Vagina (tissue), 2 donors: ENCODE measurements at regions not wholly inside any gene's neighbourhood (a gene's known extent, or its start where the extent isn't known, plus 50 kb on each side); places are given as distances from the start of the nearest gene placed in this dataset.
"Not testable (repeated sequence)": the region's sequence is repeated elsewhere in the genome, so short reads cannot be mapped to it uniquely, and the experiment has no call there.

Experiments used
- DNase-seq, 2 donors: peaks; one replicate each; pipeline ENCODE4 v3.0.0-alpha.2; 2017; ENCODE audit errors: extremely low spot score in 2 of 2
- H3K27ac ChIP-seq: fragments of 200-600 bp; sonication (generic); one replicate; pipeline ENCODE4 v1.5.1; 2019
- H3K27me3 ChIP-seq: fragments of 200-600 bp; sonication (generic); one replicate; pipeline ENCODE4 v1.5.1; 2019
- H3K36me3 ChIP-seq, 2 donors: fragments of 200-600 bp; sonication (generic); one replicate each; pipeline ENCODE4 v1.5.1; 2017 to 2019
- H3K4me1 ChIP-seq: fragments of 200-600 bp; sonication (generic); one replicate; pipeline ENCODE4 v1.5.1; 2019
- H3K4me3 ChIP-seq, 2 donors: fragments of 200-600 bp; sonication (generic); 1 replicate in 1 of 2; 2 replicates in 1 of 2; pipeline ENCODE4 v1.5.1; 2016 to 2019
- H3K9me3 ChIP-seq: fragments of 200-600 bp; sonication (generic); one replicate; pipeline ENCODE4 v1.5.1; 2019
- CTCF ChIP-seq, 3 experiments: fragments of 450-650 bp in 2 of 3; fragments of 200-600 bp in 1 of 3; sonication (generic) in 1 of 3; IDR thresholded peaks; one replicate each; pipeline ENCODE4 v1.5.1; 2017 to 2019; ENCODE audit warnings: antibody characterized with exemption in 3 of 3, mild to moderate bottlenecking in 2 of 3, moderate library complexity in 2 of 3
- POLR2A ChIP-seq, 2 donors: fragments of 450-650 bp; IDR thresholded peaks; one replicate each; pipeline ENCODE4 v1.6.1; 2017; ENCODE audit warnings: antibody characterized with exemption in 2 of 2, mild to moderate bottlenecking in 2 of 2, moderate library complexity in 2 of 2
- POLR2AphosphoS5 ChIP-seq, 2 donors: sonication (generic); formaldehyde crosslinking; IDR thresholded peaks; one replicate each; pipeline ENCODE4 v1.9.0; 2017; ENCODE audit warnings: antibody characterized with exemption in 2 of 2, mild to moderate bottlenecking in 2 of 2, low read depth in 1 of 2; ENCODE audit not compliant: insufficient read depth in 1 of 2
- intact Hi-C: fragments of 100-400 bp; cut with DNase I; formaldehyde crosslinking; loops from one replicate; pipeline ENCODE4 v1.15.1; 2023

- no peak for DNase-seq
Measured at GRCh38 chr1:219062161-219062560, 111.5 kb upstream of the LYPLAL1 start.

GRCh38 chr1:219066098-219066497, 107.6 kb upstream of the LYPLAL1 start:
- H3K4me1 ChIP-seq = peaks cover 17% of the 10 kb centered on the region
- H3K36me3 ChIP-seq = no peaks in the 10 kb centered on the region
- peak overlapping the region; percentile 52 for H3K27ac ChIP-seq
- no peak for TF ChIP-seq POLR2AphosphoS5 (IDR thresholded peaks at IDR 0.05; ENCODE audit: insufficient read depth in 1 of 2, low read depth in 1 of 2)
- no peak for TF ChIP-seq POLR2A (IDR thresholded peaks at IDR 0.05)
- TF ChIP-seq CTCF (IDR thresholded peaks at IDR 0.05) = no peak
- DNase-seq = no peak
- no peak overlapping the region for H3K4me3 ChIP-seq
- no peaks in the 10 kb centered on the region for H3K9me3 ChIP-seq
- intact Hi-C loops = no loop called here
- no peaks in the 10 kb centered on the region for H3K27me3 ChIP-seq

More at GRCh38 chr1:219062161-219062560, 111.5 kb upstream of the LYPLAL1 start:
- H3K36me3 ChIP-seq = no peaks in the 10 kb centered on the region
- H3K27me3 ChIP-seq = no peaks in the 10 kb centered on the region
- no peaks in the 10 kb centered on the region for H3K9me3 ChIP-seq
- TF ChIP-seq POLR2A (IDR thresholded peaks at IDR 0.05) = no peak
- TF ChIP-seq POLR2AphosphoS5 (IDR thresholded peaks at IDR 0.05; ENCODE audit: insufficient read depth in 1 of 2, low read depth in 1 of 2) = no peak
- no peak for TF ChIP-seq CTCF (IDR thresholded peaks at IDR 0.05)
- H3K4me1 ChIP-seq = peaks cover 14% of the 10 kb centered on the region
- no peak overlapping the region for H3K4me3 ChIP-seq
- H3K27ac ChIP-seq = no peak overlapping the region
- intact Hi-C loops = no loop called here

DNA sequence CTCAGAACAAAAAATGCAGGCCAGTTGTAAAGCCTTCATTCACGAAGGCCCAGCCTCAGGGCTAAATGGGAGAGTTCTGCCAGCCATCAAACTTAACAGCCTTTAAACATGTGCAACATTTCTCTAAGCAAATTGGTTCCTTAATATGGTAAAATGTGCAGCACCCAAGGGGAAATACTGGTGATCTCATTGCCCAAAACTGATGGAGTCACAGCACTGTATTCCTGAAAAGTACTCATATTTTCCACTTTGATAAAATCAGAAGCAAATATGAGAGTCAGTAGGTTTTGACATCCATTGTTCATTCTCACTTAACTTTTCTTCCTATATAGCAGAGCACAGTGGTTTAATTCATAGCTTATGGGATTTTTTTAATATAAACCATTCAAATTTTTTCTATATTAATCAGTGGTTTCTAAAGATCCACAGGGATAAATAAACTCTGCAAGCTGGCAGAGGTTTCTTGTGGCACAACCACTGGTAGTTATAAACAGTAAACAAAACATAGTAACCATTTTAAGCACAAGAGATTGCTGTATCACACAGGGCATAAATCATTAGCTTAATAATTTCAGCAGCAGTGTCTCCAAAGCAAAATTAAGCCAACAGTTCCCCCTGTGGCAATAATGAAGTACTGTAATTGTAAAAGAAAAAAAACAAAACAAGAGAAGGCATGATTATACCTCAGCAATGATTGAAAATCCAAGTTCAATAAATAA, 106.9 kb upstream of the LYPLAL1 start:
- Histone ChIP-seq H3K4me3 (no peak overlapping the region), H3K36me3 (no peaks in the 10 kb centered on the region), H3K27ac (peak overlapping the region; percentile 52), H3K9me3 (no peaks in the 10 kb centered on the region), H3K27me3 (no peaks in the 10 kb centered on the region), H3K4me1 (peaks cover 17% of the 10 kb centered on the region)
- no peak for DNase-seq
- intact Hi-C loops = no loop called here
- TF ChIP-seq POLR2AphosphoS5 (IDR thresholded peaks at IDR 0.05; ENCODE audit: insufficient read depth in 1 of 2, low read depth in 1 of 2) (no peak), POLR2A (IDR thresholded peaks at IDR 0.05) (no peak), CTCF (IDR thresholded peaks at IDR 0.05) (peak in 2 of 3 experiments; percentile 37 to 43)

DNA sequence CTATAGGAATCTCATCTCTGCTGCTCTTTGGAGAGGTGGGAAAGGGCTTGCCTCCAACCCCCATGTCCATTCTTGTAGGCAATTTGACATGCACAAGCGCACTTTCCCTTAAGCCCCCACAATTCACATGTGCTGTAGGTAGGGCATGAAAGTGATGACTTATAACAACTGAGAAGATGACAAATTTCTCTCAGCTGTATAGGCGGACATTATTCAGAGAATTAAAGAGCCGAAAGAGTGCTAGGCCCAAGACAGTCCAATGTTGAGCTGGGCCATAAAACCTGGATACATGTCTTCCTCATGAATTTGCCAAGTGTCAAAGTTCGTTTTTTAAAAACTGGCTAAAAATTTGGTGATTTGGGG, 106.3 kb upstream of the LYPLAL1 start:
- Histone ChIP-seq H3K9me3 (no peaks in the 10 kb centered on the region), H3K27me3 (no peaks in the 10 kb centered on the region), H3K36me3 (no peaks in the 10 kb centered on the region), H3K4me1 (peaks cover 17% of the 10 kb centered on the region), H3K27ac (no peak overlapping the region), H3K4me3 (no peak overlapping the region)
- no peak for DNase-seq
- TF ChIP-seq POLR2A (IDR thresholded peaks at IDR 0.05) = no peak
- no peak for TF ChIP-seq POLR2AphosphoS5 (IDR thresholded peaks at IDR 0.05; ENCODE audit: insufficient read depth in 1 of 2, low read depth in 1 of 2)
- peak in 1 of 3 experiments; percentile 12 for TF ChIP-seq CTCF (IDR thresholded peaks at IDR 0.05)
- intact Hi-C loops = no loop called here

GRCh38 chr1:219070395-219070794, 103.3 kb upstream of the LYPLAL1 start:
- H3K27ac ChIP-seq, H3K9me3 ChIP-seq, H3K4me3 ChIP-seq, H3K27me3 ChIP-seq, DNase-seq, H3K36me3 ChIP-seq, intact Hi-C loops: not testable (repeated sequence)
- peaks cover 17% of the 10 kb centered on the region for H3K4me1 ChIP-seq
